Fibroblast of lung (primary cell): ENCODE measurements at regions not wholly inside any gene's neighbourhood (a gene's known extent, or its start where the extent isn't known, plus 50 kb on each side); places are given as distances from the start of the nearest gene placed in this dataset.

ENCODE experiments used
- CTCF ChIP-seq, 2 donors: IDR thresholded peaks in 1 of 2; conservative IDR thresholded peaks in 1 of 2; 1 replicate in 1 of 2; 2 replicates in 1 of 2; pipeline ENCODE4 v1.5.1; 2011 to 2012; ENCODE audit warnings: low read length in 2 of 2, control low read depth in 1 of 2, inconsistent platforms in 1 of 2, low read depth in 1 of 2, mild to moderate bottlenecking in 1 of 2
- EZH2 ChIP-seq: IDR thresholded peaks from 2 replicates; pipeline ENCODE4 v1.5.1; 2012; ENCODE audit warnings: low read length, control low read depth, mild to moderate bottlenecking; ENCODE audit errors: missing control alignments

GRCh38 chr3:132220986-132221385, 96.2 kb upstream of the ACP3 start:
- TF ChIP-seq EZH2 (no peak), CTCF (conservative IDR thresholded peaks at IDR 0.05 in 1 of 2, IDR thresholded peaks at IDR 0.05 in 1 of 2; ENCODE audit: low read depth in 1 of 2, low read length in 2 of 2) (no peak)
